AG04449 (cell line): ENCODE measurements at regions not wholly inside any gene's neighbourhood (a gene's known extent, or its start where the extent isn't known, plus 50 kb on each side); places are given as distances from the start of the nearest gene placed in this dataset.

Experiments used
- CTCF ChIA-PET: fragments of 350-600 bp; formaldehyde crosslinking; extraction: SDS; loops from one replicate; lab custom pipeline; 2021; ENCODE audit warnings: antibody characterized with exemption; lab: Yijun Ruan, JAX
- POLR2A ChIA-PET: fragments of 400-600, 350-600 bp; formaldehyde crosslinking; extraction: SDS; loops from one replicate; lab custom pipeline; 2020; ENCODE audit warnings: antibody characterized with exemption, inconsistent platforms; lab: Yijun Ruan, JAX
- DNase-seq: peaks from one replicate; pipeline ENCODE4 v3.0.0-alpha.2; 2010; ENCODE audit warnings: low read depth, low spot score
- H3K4me3 ChIP-seq: 2 replicates; pipeline ENCODE4 v1.5.1; 2011; ENCODE audit warnings: low read depth, mild to moderate bottlenecking, control low read depth, low read length
- TF ChIP-seq, protein P1 (sequence below): IDR thresholded peaks from one replicate; pipeline ENCODE4 v1.5.1; 2011; ENCODE audit warnings: mild to moderate bottlenecking, moderate library complexity, low read length, control low read depth, inconsistent platforms; ENCODE audit not compliant: insufficient read depth; ENCODE audit errors: missing control alignments

DNA sequence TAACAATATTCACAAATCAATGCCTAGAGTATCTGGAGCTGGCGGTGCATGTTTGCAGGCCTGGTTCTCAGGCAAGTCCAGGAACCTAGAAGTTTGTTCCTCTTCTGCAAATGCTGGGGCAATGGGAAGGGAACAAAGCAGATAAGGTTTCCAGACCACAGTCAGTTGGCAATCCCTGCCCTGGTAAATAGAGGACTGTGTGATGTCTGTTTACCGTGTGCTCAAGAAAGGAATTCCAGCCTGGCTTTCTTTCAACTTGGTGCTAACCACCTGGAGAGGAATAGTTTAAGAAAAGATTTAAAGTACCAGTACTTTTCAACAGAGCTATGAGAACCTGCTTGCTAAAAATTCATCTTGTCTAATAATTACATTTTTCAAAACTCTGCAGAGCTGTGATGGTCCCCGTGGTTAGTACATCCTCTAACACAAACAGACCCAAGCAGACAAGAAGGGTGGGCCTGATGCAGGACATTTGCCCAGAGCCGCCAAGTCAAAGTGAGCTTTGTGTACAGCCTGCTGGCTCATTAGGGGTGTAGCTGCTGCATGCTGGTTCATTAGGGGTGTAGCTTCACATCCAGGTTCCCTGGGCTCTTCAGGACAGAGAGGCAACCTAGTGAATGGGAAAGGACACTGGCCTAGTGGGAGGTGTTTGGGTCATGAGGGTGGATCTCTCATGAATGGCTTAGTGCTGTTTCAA, 220.5 kb downstream of the SQOR start:
- no peak for DNase-seq
- POLR2A ChIA-PET = no interaction called here
- CTCF ChIA-PET = no interaction called here
- H3K4me3 ChIP-seq = no peak overlapping the region
- TF ChIP-seq, protein P1, sequence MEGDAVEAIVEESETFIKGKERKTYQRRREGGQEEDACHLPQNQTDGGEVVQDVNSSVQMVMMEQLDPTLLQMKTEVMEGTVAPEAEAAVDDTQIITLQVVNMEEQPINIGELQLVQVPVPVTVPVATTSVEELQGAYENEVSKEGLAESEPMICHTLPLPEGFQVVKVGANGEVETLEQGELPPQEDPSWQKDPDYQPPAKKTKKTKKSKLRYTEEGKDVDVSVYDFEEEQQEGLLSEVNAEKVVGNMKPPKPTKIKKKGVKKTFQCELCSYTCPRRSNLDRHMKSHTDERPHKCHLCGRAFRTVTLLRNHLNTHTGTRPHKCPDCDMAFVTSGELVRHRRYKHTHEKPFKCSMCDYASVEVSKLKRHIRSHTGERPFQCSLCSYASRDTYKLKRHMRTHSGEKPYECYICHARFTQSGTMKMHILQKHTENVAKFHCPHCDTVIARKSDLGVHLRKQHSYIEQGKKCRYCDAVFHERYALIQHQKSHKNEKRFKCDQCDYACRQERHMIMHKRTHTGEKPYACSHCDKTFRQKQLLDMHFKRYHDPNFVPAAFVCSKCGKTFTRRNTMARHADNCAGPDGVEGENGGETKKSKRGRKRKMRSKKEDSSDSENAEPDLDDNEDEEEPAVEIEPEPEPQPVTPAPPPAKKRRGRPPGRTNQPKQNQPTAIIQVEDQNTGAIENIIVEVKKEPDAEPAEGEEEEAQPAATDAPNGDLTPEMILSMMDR = no peak

DNA sequence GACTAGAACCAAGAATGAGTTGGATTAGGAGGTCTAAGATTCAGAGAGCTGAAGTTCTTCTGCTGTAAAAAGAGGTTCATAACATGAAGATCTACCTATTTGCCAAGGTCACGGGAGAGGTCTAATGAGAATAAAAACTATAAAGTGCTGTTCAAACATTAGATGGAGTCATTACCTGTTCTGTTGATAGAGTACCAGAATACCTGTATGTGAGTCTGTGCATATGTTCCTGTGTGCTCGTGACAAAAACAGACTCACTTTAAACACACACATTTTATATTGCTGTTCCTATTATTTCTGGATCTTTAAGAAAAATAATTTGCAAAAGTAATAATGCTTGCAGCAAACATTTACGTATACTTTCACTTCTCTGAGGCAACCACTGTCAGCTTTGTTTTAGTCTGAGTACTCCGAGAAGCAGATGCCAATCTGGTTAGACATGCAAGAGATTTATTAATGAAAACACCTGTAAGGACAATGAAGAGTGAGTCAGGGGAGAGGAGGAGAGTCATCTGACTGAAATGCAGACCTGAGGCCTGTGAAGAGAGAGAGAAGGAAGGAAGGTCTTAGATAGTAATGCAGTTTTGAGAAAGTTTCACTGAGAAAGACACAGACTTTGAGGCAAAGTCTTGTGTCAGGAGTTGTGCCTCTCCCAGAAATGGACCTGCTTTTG, 221.2 kb downstream of the SQOR start:
- no peak overlapping the region for H3K4me3 ChIP-seq
- CTCF ChIA-PET = no interaction called here
- POLR2A ChIA-PET = no interaction called here
- DNase-seq = no peak
- TF ChIP-seq, protein P1 = no peak

DNA sequence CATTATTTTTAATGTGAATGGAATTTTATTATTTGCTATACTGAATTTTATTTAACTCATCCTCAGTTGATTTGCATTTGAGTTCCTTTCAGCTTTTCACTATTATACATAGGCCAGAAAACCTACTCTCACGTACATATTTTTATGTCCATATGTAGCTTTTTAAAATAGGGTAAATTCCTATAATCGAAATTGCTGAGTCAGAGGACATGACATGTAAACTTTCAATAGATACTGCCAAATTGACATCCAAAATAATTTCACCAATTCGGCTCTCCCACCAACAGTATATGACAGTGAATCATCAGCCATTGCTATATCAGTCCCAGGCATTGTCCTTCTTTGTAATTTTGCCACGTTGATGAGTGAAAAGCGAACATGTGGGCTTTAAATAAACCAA, 222.5 kb downstream of the SQOR start:
- ChIA-PET POLR2A (no interaction called here), CTCF (no interaction called here)
- TF ChIP-seq, protein P1 = no peak
- DNase-seq = no peak
- no peak overlapping the region for H3K4me3 ChIP-seq

DNA sequence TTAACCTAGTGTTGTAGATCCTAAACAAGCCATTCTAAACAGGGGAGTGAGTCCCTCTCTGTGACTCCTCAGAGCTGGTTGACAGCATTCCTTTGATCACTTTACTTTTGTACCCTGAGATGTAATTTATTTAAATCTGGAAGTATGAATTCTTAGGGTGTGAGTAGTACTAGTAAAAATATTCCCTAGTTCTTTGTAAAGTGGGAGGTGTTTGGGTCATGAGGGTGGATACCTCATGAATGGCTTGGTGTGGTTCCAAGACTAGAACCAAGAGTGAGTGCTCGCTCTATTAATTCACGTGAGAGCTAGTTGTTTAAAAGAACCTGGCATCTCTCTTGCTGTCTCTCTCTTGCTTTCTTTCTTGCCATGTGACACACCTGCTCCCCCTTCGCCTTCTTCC, 223.7 kb downstream of the SQOR start:
- no peak for DNase-seq
- TF ChIP-seq, protein P1 = no peak
- no peak overlapping the region for H3K4me3 ChIP-seq
- ChIA-PET CTCF (no interaction called here), POLR2A (no interaction called here)

DNA sequence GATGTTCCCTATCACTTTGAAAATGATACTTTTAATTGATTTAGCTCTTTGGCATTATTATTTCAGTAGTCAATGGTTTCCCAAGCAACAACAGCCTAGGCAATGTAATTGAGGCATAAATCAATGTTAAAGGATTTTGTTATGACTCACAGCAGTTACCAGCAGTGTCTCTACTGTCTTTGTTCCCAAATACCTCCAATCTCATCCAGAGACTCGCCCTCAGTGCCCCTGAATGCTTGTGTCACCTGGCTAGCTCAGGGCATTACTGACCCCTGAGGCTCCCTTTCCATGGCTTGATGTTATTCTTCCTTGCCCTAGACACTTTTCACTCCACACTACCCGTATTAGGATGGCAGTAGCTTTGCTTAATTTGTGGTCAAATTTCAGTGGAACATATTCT, 227.2 kb downstream of the SQOR start:
- DNase-seq = no peak
- CTCF ChIA-PET = no interaction called here
- POLR2A ChIA-PET = no interaction called here
- H3K4me3 ChIP-seq = no peak overlapping the region
- TF ChIP-seq, protein P1 = no peak

DNA sequence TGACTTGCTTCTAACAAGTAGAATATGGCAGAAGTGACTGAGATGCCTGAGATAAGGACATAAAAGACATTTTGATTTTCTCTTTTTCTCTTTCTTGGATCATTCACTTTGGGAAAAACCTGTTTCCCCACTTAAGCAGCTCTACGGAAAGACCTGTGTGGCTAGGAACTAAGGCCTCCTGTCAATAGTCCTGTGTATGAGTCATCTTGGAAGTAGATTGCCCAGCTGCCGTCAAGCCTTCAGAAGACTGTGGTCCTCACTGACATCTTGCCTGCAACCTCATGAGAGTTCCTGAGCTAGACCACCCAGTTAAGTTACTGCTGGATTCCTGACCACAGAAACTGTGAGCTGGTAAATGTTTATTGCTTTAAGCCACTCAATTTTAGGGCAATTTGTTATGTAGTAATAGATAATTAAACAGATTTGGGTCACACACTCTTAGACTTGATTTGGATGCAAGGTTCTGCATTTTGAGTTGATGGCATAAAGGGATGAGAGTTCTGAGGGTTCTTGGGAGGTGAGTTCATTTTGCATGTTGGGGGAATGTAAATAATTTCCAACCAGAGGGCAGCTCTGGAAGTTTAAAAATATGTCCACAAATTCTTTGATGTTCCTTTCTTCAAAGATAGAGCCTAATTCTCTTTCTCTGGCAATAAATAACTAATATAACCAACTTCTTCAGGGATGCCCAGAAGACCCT, 229.2 kb downstream of the SQOR start:
- TF ChIP-seq, protein P1 = no peak
- no peak for DNase-seq
- H3K4me3 ChIP-seq = no peak overlapping the region
- ChIA-PET POLR2A (no interaction called here), CTCF (no interaction called here)
